ENCODE measurements at regions not wholly inside any gene's neighbourhood (a gene's known extent, or its start where the extent isn't known, plus 50 kb on each side); places are given as distances from the start of the nearest gene placed in this dataset.

DNA sequence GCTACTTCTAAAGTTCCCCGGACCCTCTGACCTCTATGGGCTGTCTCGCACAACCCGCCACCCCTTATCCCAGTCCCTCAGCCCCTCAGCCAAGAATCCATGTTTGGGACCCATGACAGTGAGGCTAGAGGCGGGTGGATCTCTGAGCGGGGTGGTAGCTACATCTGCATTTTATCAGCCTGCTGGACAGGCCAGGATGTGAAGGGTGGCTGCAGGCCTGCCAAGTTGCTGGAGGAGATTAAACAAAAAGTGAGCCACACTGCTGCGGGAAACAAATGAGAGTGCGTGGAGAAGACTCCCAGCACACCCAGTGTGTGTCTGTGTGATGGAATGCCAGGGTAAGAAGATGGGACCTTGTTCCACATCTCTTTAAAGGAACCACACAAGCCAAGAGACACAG, 51.1 kb upstream of the SPATA12 start:
- TF ChIP-seq, protein P1, sequence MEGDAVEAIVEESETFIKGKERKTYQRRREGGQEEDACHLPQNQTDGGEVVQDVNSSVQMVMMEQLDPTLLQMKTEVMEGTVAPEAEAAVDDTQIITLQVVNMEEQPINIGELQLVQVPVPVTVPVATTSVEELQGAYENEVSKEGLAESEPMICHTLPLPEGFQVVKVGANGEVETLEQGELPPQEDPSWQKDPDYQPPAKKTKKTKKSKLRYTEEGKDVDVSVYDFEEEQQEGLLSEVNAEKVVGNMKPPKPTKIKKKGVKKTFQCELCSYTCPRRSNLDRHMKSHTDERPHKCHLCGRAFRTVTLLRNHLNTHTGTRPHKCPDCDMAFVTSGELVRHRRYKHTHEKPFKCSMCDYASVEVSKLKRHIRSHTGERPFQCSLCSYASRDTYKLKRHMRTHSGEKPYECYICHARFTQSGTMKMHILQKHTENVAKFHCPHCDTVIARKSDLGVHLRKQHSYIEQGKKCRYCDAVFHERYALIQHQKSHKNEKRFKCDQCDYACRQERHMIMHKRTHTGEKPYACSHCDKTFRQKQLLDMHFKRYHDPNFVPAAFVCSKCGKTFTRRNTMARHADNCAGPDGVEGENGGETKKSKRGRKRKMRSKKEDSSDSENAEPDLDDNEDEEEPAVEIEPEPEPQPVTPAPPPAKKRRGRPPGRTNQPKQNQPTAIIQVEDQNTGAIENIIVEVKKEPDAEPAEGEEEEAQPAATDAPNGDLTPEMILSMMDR (IDR thresholded peaks at IDR 0.05; ENCODE audit: insufficient read depth, low read length, poor library complexity, severe bottlenecking) = no peak
- TF ChIP-seq EZH2phosphoT487 (conservative IDR thresholded peaks at IDR 0.05; ENCODE audit: low read length) = no peak

Measured in SU-DHL-6 (cell line).